ENCODE measurements at regions not wholly inside any gene's neighbourhood (a gene's known extent, or its start where the extent isn't known, plus 50 kb on each side); places are given as distances from the start of the nearest gene placed in this dataset.
A peak's percentile ranks its signal among the peaks of the same experiment; 100 is the strongest.

GRCh38 chr10:90130321-90131086 lies 429.1 kb downstream of the KIF20B start:
- no peak for DNase-seq

DNA sequence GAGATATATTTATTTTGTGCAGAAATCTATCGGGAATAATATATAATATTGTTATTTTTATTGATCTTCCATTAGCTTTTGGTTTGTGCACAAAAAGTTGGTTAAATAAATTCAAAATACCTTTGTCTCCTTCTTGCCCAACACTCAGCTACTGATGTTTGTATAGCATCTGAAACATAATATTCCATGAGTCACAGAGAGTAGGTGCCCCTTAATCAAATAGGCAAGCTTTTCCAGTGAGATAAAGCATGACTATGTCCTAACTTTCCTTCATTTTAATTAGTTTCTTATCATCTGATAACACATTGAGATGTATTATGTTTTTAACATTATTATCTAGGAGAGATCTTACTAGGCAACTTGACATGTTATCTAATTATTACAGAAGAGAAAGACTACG lies 432.2 kb downstream of the KIF20B start:
- peak; percentile 37 for DNase-seq

DNA sequence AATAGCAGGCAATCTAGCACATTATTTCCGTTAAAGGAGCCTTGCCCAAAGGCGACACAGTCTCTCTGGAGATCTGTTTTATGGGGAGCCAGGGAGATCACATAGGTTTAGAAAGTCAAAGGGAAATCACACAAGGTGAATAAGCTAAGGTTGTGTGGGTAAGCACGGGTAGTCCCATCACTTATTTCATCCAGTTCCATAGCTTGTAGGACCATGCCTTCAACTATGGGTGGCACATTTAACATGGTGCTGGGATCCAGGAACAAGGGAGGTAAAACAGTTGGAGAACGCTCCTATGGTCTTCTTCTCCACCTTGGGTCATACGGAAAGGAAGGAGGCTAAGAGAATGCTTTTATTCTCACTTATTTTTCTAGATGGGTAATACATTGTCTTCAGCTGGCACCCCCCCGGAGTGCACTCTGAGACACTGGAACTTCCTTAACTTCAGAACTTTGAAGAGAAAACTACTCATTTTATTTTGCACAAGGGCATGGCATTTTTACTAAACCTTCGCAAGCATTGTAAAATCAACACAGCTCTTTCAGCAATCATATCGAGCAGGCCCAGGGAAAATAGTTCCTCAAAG lies 435.4 kb downstream of the KIF20B start:
- no peak for DNase-seq

DNA sequence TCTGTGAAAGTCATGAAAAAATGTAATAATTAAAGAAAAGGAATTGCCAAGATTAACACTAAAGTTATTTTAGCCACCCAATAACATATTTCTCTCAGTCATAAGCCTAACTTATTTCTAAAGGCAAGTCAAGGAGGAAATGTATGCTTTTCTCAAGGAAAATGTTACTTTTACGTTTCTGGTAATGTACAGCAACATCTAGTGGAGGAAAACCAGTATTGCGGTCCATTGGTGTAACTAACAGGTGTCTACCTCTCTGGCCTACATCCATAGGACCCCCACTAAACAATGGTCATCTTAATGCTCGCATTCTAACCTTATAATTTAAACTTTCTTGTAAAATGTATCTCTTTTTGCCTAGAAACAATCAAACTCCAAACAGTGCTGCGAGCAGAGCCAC lies 437.5 kb downstream of the KIF20B start:
- DNase-seq, result no peak

DNA sequence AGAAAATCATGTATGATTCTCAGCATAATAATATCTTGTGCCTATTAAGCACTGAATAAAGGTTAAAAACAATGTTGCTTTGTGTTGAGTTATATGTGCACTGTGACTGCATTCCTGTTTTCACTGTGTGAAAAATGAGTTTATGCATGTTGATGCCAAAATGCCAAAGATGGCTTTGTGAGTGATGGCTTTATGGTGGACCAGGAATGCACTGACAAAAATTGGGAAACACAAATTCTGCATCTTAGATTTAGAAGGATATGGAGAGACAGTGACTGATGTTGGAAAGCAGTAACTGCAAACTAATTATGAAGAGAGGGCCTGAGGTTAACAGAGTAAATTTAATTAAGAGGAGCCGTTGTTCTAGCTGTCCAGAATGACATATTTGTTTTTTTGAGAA lies 440.4 kb downstream of the KIF20B start:
- DNase-seq, result no peak

- no peak for DNase-seq
Observed at GRCh38 chr10:90143937-90144336, 442.5 kb downstream of the KIF20B start.

- peak; percentile 83 for DNase-seq
Observed at GRCh38 chr10:90148116-90148855, 446.9 kb downstream of the KIF20B start.

- DNase-seq, result no peak
Observed at GRCh38 chr10:90149563-90149962, 448.2 kb downstream of the KIF20B start.

GRCh38 chr10:90162271-90162853 lies 461.0 kb downstream of the KIF20B start:
- no peak for DNase-seq

DNA sequence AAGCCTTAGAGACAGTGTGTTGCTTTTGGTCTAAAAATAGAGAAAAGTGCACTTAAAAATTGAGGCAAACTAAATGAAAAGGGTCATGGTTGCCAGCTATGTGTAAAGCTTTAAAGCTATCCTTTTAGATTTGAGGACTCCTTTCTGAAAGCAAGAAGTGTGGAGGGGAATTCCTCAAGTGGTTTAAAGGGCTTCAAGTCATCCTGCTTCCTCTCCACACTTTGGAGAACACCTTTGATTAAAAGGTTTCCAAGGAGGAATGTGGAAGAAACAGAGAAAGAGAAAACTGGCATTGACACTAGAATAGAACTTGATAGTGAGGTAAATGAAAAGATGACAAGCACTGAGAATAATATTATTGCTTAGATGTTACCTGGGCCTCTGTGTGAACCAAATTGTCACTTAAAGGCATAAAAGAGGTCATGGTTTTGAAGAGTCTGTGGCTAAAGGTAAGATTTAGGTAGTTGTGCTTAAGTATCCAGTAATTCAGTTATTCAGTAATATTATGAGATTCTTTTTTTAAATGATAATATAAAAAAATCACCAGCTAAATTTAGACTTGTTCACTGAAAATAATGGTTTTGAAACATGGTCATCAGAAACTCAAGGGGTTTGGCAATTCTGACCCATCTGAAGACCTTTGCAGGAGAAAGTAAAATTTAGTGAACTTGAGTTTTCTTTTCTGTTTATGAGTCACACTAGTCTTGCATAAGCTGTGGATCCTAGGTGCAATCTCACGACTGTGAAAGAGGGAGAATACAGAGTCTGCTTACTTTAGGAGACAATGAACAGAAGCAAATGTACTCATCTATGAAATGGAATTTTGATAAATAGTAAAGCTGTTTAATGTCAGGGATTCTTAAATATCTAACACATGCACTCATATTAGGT lies 466.0 kb downstream of the KIF20B start:
- DNase-seq, result peak; percentile 54

- DNase-seq, result no peak
Observed at GRCh38 chr10:90168244-90168643, 466.9 kb downstream of the KIF20B start.

- DNase-seq, result no peak
Observed at GRCh38 chr10:90171014-90171722, 469.8 kb downstream of the KIF20B start.

- DNase-seq, result no peak
Observed at GRCh38 chr10:90174531-90174930, 473.1 kb downstream of the KIF20B start.

DNA sequence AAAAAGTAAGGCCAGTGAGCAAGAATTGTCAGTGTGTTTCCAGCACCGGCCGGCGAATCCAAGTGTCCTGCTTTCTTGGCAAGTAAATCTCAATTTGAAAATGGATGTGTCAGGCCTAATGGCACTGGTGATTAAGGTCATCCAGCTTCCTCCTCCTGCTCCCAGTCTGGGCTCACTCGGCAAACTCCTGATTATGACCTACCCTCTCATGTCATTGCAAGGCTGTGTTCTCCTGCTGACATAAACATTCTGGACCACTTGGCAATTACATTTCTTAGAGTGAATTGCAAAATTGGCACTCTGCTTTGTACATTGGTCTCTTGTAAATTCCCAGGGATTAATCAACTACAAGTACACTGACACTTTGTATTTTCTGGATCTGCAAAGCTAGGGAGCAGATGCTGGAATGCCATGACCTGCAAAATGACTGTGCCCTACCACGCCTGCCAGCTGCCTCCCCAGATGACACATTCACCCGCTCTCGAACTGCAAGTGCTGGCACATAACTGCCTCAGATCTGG lies 473.8 kb downstream of the KIF20B start:
- no peak for DNase-seq

DNA sequence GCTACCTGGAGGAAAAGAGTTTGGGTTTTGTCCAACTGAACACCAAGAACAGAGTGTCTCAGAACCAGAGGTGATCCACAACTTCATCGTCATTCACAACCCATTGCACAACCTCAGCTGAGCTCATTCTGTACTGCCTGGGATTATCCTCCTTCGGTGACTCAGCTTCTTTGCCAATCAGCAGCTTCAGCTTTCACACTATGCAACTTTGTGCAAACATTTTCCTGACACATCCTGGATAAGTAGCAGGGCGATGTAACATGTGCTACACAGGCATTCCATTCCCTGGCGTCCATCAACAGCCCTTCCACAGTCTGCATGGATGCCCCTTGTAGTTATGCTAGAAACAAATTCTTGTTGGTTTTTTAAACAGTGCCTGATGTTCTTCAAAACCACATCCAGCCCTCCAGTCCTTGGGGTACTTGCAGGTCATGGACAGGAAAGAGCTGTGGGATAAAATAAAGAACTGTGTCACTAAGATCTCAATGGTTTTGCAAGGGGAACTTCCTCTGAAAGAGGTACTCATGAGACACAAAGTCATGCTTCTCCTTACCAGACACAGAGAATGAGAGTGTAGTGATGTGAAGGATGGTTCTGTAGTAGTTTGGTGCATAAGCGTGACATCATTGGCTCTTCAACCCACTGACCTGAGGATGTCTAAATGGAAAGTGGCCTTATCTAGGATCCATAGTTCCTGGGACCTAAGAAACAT lies 478.5 kb downstream of the KIF20B start:
- peak; percentile 98 for DNase-seq

DNA sequence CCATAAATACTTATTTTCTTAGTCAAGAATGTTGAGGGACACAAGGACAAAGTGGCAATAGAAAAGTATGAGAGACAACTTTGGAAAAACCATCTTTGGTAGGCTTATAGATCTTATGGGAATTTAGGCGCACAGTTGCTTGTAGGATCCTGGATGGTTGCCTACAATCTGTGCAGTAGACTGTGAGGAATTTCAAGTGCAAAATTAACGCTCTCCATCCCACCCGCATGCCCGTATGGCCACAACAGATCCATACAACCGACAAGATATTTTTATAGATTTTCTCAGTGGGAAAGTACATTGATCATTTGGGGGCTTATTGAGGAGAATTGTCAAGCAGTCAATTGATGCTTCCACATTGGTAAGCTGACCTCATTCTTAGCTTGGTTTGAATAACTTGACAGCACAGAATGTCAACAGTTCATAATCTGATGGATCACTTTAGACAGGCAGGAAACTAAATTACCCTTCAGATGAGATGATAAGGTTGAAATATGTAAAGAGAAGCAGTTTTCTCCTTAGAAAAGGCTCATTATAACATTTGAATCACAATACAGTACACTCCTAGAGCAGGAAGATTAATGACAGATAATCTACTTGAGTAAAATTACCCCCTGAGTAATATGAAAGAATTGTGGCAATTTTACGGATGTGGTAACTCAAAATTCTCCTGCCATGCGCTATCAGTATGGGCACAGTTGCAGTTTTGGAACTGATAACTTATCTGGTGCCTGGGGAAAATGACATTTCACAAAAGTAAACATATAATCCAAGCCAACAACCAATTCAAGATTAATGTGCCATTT lies 479.7 kb downstream of the KIF20B start:
- peak; percentile 87 for DNase-seq

DNA sequence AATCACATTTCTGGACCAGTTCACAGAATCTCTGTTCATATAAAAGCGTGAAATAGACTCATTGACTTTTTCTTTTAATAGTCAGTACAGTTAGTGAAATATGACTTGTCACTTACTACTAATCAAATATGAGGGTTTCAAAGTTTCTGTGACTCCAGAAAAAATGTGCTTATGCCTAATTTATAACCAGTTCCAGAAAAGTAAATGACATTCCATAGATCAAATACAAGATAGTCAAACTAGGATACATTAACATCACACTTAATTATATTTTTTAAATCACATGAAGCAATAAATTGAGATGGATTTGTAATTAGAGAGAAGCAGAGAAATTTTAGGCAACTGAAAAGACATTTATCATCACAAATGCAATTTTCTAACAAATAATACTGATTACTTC lies 491.4 kb downstream of the KIF20B start:
- DNase-seq, result no peak

DNA sequence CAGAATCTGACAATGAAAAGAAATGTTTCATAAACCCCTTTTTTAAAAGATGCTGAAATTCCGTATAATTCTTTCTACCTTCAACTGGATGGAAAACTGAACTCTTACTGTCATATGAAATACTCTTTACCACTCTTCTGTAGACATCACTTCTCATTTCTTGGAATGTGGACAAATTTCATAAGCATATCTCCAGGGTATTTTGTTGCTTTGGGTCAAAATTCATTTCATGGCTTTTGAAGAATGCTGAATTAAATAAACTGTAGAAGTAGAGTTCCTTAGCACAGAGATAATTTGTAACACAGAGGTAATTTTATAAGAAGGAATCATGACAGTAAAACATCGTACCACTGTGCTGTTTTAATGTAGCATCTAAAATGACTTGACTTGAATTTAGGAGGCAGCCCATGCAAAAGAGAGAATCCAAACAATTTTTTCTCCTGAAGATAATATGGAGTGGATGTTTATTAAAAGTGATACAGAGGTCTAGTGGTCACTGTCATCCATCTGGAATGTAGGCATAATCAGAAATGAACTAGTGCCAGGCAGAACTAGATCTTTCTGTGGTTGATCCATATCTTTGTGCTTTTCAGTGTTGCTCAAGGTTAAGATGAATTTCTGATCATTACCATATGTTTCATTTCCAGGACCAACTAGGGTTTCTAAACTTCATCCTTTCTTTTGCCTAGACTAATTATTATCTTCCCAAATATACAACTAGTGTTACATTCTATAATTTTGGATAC lies 492.0 kb downstream of the KIF20B start:
- peak; percentile 80 for DNase-seq

GRCh38 chr10:90195288-90195840 lies 494.0 kb downstream of the KIF20B start:
- DNase-seq, result no peak
